ENCODE measurements at regions not wholly inside any gene's neighbourhood (a gene's known extent, or its start where the extent isn't known, plus 50 kb on each side); places are given as distances from the start of the nearest gene placed in this dataset.

DNA sequence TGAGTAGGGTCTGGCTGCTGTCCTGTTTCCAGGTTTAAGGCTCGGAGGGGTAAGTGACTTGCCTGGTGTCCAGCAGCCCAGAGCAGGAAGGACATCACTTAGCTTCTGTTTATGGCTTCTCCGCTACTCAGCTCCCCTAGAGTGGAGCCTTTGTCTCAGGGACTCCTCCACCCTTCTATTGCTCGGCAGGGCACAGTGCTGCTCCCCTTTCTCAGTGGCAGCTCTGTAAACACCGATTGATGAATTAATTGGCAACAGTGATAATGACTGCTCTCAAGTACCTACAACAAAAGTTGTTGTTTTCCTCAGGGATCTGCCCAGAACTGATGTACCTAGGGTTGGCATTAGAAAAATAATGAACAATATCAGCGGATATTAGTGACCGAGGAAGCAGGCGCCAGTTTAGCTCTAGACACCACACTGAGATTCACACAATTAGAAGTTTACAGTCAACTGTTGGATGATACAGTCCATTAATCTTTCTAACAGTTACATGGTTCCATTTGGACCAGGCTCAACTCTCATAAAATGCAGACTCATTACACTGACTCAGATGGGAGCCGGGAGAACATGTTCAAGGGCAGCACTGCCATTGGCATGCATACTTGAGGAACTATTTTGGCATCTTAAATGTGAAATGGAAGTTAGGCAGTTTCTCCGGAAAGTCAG lies 265.7 kb downstream of the MTX2 start:
- H3K4me1 ChIP-seq (ENCODE audit: insufficient read depth, low read length), result no peaks in the 10 kb centered on the region
- DNase-seq, result no peak
- Mint-ChIP-seq H3K4me3 (no peak overlapping the region), H3K27me3 (peaks cover 5 to 35% of the 10 kb centered on the region in 2 donors), H3K9me3 (peaks cover 0 to 2% (median 0%) of the 10 kb centered on the region in 5 donors), H3K4me1 (no peaks in the 10 kb centered on the region), H3K36me3 (no peaks in the 10 kb centered on the region), H3K27ac (no peak overlapping the region)
- H3K9me3 ChIP-seq (ENCODE audit: low read length), result no peaks in the 10 kb centered on the region
- no peak overlapping the region for H3K27ac ChIP-seq (ENCODE audit: low read depth, low read length)
- POLR2A ChIA-PET, result no interaction called here
- CTCF ChIA-PET, result no interaction called here
- H3K36me3 ChIP-seq (ENCODE audit: insufficient read depth, low read length), result no peaks in the 10 kb centered on the region
- no peak overlapping the region for H3K4me3 ChIP-seq (ENCODE audit: low read length)
- no peaks in the 10 kb centered on the region for H3K27me3 ChIP-seq (ENCODE audit: insufficient read depth, low read length, poor library complexity, severe bottlenecking)

DNA sequence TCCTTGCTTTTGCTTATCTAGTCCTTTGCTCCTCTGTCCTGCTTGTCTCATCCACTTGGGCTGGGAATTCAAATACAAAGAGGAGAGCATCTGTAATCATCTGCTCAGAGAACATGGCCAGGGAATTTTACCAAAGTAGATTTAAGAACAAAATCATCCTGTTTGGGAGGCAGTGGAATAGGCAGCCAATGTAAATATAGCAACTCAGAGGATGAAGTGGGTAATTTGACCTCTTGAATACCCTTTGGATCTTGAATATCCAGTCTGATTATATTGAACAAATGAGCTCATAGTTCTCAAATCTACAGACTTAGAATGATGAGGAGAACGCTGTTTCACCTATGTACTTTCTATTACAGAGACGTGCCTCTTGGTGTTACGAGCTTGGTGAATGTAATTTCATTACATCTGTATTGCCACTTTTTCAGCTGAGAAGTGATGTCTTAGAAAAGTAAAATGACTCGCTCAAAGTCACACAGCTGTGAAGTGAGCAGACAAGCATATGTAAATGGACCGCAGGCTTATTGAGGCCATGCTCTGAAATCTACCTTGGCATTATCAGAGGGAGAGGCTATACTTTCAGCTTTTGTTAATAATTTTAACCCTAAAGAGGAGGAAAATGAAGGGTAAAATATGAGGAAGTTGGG lies 266.3 kb downstream of the MTX2 start:
- ChIA-PET CTCF (no interaction called here), POLR2A (no interaction called here)

DNA sequence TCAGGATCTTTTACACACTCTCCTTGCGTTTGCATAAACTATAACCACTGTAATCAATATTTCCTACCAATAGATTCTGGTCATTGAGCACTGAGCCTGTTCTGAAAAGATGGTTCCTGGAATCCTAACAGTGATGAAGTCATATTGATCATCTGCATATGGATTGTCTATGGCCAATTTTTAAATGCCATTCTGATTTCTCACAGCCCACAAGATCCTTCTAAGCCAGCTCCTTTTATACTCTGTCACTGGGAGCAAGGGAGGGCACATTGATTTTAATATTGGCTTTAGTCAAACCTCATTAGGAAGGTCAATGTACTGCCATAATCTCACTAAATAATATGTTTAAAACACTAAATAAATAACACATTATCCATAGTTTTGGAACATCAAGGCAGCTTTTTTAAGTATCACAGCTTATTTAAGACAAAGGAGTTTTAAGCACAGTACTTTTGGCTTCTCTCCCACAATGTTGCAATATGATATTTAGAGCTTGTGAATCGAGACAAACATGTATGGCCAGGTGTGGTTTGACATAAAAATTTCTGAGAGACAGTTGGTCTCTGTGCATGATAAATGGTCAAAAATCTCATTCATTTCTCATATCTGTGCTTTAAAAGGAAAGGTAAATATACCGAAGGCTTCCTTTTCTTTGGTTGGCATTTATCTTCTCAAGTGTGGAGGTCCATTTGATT lies 267.3 kb downstream of the MTX2 start:
- H3K36me3 ChIP-seq (ENCODE audit: insufficient read depth, low read length), result no peaks in the 10 kb centered on the region
- no peaks in the 10 kb centered on the region for H3K4me1 ChIP-seq (ENCODE audit: insufficient read depth, low read length)
- Mint-ChIP-seq H3K4me3 (no peak overlapping the region), H3K27ac (no peak overlapping the region), H3K9me3 (peaks cover 0 to 2% (median 0%) of the 10 kb centered on the region in 5 donors), H3K36me3 (no peaks in the 10 kb centered on the region), H3K4me1 (no peaks in the 10 kb centered on the region), H3K27me3 (peaks cover 5 to 24% of the 10 kb centered on the region in 2 donors)
- no peaks in the 10 kb centered on the region for H3K27me3 ChIP-seq (ENCODE audit: insufficient read depth, low read length, poor library complexity, severe bottlenecking)
- ChIA-PET CTCF (no interaction called here), POLR2A (no interaction called here)
- DNase-seq, result no peak
- no peak overlapping the region for H3K27ac ChIP-seq (ENCODE audit: low read depth, low read length)
- no peaks in the 10 kb centered on the region for H3K9me3 ChIP-seq (ENCODE audit: low read length)
- no peak overlapping the region for H3K4me3 ChIP-seq (ENCODE audit: low read length)

More for the DNA sequence above, 266.3 kb downstream of the MTX2 start:
- no peak overlapping the region for H3K4me3 Mint-ChIP-seq
- Histone ChIP-seq H3K9me3 (ENCODE audit: low read length) (no peaks in the 10 kb centered on the region), H3K27ac (ENCODE audit: low read depth, low read length) (no peak overlapping the region), H3K36me3 (ENCODE audit: insufficient read depth, low read length) (no peaks in the 10 kb centered on the region), H3K27me3 (ENCODE audit: insufficient read depth, low read length, poor library complexity, severe bottlenecking) (no peaks in the 10 kb centered on the region), H3K4me3 (ENCODE audit: low read length) (no peak overlapping the region), H3K4me1 (ENCODE audit: insufficient read depth, low read length) (no peaks in the 10 kb centered on the region)
- no peaks in the 10 kb centered on the region for H3K36me3 Mint-ChIP-seq
- H3K27me3 Mint-ChIP-seq, result peaks cover 5 to 28% of the 10 kb centered on the region in 2 donors
- DNase-seq, result no peak
- H3K9me3 Mint-ChIP-seq, result peaks cover 0 to 2% (median 0%) of the 10 kb centered on the region in 5 donors
- no peaks in the 10 kb centered on the region for H3K4me1 Mint-ChIP-seq
- no peak overlapping the region for H3K27ac Mint-ChIP-seq

DNA sequence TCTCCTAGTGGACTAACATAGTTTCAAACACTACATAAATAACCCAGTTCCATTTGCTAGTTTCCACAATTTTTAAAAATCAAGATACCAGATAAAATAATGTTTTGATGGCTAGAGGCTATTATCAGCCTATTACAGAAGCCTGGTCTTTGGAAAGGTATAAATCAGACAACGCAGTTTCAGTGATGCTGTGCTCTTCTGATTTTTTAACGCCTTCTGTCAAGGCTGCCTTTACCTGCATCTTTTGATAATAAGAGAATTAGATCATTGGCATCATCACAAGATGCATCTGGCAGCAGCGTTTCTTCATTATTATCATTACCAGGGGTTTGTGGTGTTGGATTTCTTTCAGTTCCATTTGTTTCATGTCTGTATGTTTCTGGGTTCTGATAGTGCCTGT lies 268.7 kb downstream of the MTX2 start:
- H3K27ac ChIP-seq (ENCODE audit: low read depth, low read length), result no peak overlapping the region
- peak overlapping the region in 1 of 8 donors; percentile 51 for H3K27ac Mint-ChIP-seq
- H3K9me3 Mint-ChIP-seq, result peaks cover 0 to 2% (median 0%) of the 10 kb centered on the region in 5 donors

DNA sequence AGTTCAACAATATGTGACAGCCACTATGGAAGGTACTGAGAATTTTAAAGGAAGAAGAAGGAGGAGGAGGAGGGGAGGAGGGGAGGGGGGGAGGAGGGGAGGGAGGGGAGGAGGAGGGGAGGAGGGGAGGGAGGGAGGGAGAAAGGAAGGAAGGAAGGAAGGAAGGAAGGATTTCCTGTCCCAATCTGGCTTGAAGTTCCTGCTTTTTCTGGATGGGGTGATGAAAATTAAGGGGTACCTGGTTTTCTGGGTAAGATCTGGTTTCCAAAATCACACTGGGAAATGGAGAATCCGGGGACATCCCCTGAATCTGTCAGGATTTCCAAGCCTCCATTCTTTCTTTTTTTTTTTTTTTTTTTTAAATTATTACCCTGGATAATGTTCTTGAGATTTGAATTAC lies 271.8 kb downstream of the MTX2 start:
- Mint-ChIP-seq H3K9me3 (peaks cover 0 to 2% (median 0%) of the 10 kb centered on the region in 5 donors), H3K27ac (no peak overlapping the region), H3K4me1 (no peaks in the 10 kb centered on the region), H3K27me3 (peaks cover 4 to 23% of the 10 kb centered on the region in 2 donors), H3K4me3 (no peak overlapping the region), H3K36me3 (no peaks in the 10 kb centered on the region)
- Histone ChIP-seq H3K27me3 (ENCODE audit: insufficient read depth, low read length, poor library complexity, severe bottlenecking) (peaks cover 6% of the 10 kb centered on the region), H3K4me1 (ENCODE audit: insufficient read depth, low read length) (no peaks in the 10 kb centered on the region), H3K27ac (ENCODE audit: low read depth, low read length) (no peak overlapping the region), H3K36me3 (ENCODE audit: insufficient read depth, low read length) (no peaks in the 10 kb centered on the region), H3K9me3 (ENCODE audit: low read length) (no peaks in the 10 kb centered on the region), H3K4me3 (ENCODE audit: low read length) (no peak overlapping the region)
- POLR2A ChIA-PET, result no interaction called here
- CTCF ChIA-PET, result no interaction called here
- DNase-seq, result no peak

More for the DNA sequence above, 268.7 kb downstream of the MTX2 start:
- H3K27me3 Mint-ChIP-seq, result peaks cover 5 to 26% of the 10 kb centered on the region in 2 donors
- H3K36me3 ChIP-seq (ENCODE audit: insufficient read depth, low read length), result no peaks in the 10 kb centered on the region
- H3K4me3 ChIP-seq (ENCODE audit: low read length), result no peak overlapping the region
- no peaks in the 10 kb centered on the region for H3K9me3 ChIP-seq (ENCODE audit: low read length)
- DNase-seq, result no peak
- H3K4me1 Mint-ChIP-seq, result no peaks in the 10 kb centered on the region
- no peak overlapping the region for H3K4me3 Mint-ChIP-seq
- ChIA-PET POLR2A (no interaction called here), CTCF (no interaction called here)
- no peaks in the 10 kb centered on the region for H3K27me3 ChIP-seq (ENCODE audit: insufficient read depth, low read length, poor library complexity, severe bottlenecking)
- H3K36me3 Mint-ChIP-seq, result no peaks in the 10 kb centered on the region
- H3K4me1 ChIP-seq (ENCODE audit: insufficient read depth, low read length), result no peaks in the 10 kb centered on the region

DNA sequence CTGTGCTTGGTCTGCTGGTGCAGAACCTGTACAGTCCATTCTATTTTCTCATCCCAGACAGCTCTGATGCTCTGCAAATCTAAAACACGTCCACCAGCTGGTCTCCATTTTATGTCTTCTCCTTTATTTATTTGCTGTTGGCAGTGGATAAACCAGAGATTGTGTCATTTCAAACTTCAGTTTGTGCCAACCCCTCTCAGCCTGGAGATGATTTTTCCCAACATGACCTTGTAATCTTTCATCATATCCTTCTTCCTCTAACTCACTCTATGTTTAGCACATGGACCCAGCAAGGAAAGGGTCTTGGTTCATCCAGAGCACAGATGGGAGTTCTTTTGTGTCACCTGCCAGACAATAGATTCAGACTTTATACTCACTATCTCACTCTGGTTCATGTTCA lies 273.2 kb downstream of the MTX2 start:
- H3K27me3 Mint-ChIP-seq, result peaks cover 4 to 31% of the 10 kb centered on the region in 2 donors
- Histone ChIP-seq H3K9me3 (ENCODE audit: low read length) (no peaks in the 10 kb centered on the region), H3K27ac (ENCODE audit: low read depth, low read length) (no peak overlapping the region), H3K36me3 (ENCODE audit: insufficient read depth, low read length) (no peaks in the 10 kb centered on the region), H3K4me3 (ENCODE audit: low read length) (no peak overlapping the region), H3K4me1 (ENCODE audit: insufficient read depth, low read length) (no peaks in the 10 kb centered on the region), H3K27me3 (ENCODE audit: insufficient read depth, low read length, poor library complexity, severe bottlenecking) (peaks cover 6% of the 10 kb centered on the region)
- no peak overlapping the region for H3K4me3 Mint-ChIP-seq
- ChIA-PET CTCF (interaction anchor here (0.9 to 1.3 kb wide), 2 partner anchors 12 kb away, joined by 3 read pairs; no protein-coding TSS in a partner anchor), POLR2A (no interaction called here)
- H3K36me3 Mint-ChIP-seq, result no peaks in the 10 kb centered on the region
- H3K4me1 Mint-ChIP-seq, result no peaks in the 10 kb centered on the region
- no peak for DNase-seq
- H3K27ac Mint-ChIP-seq, result no peak overlapping the region
- peaks cover 0 to 2% (median 0%) of the 10 kb centered on the region in 5 donors for H3K9me3 Mint-ChIP-seq

DNA sequence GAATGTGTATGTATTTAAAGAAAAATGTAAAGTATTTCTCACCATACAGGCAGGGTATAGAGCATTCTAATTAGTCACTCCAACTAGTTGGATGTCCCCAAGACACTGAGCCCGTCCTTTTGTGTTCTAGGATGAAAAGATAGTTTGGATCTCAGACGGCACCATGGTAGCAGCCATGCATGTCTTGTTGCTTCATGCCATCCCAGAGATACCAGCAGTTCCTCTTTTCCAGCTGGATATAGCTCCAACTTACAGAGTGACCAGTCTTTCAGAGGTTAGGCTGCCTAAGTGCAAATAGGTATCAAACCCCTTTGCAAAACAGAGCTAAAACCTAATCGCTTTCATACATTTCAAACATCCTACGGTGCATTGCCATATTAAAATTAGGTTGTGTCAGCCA lies 275.3 kb downstream of the MTX2 start:
- POLR2A ChIA-PET, result no interaction called here
- H3K4me3 ChIP-seq (ENCODE audit: low read length), result no peak overlapping the region
- Mint-ChIP-seq H3K27ac (no peak overlapping the region), H3K4me1 (no peaks in the 10 kb centered on the region), H3K9me3 (no peaks in the 10 kb centered on the region), H3K27me3 (peaks cover 8 to 33% of the 10 kb centered on the region in 2 donors), H3K36me3 (no peaks in the 10 kb centered on the region), H3K4me3 (no peak overlapping the region)
- H3K4me1 ChIP-seq (ENCODE audit: insufficient read depth, low read length), result no peaks in the 10 kb centered on the region
- no peak for DNase-seq
- H3K27ac ChIP-seq (ENCODE audit: low read depth, low read length), result no peak overlapping the region
- no peaks in the 10 kb centered on the region for H3K36me3 ChIP-seq (ENCODE audit: insufficient read depth, low read length)
- peaks cover 6% of the 10 kb centered on the region for H3K27me3 ChIP-seq (ENCODE audit: insufficient read depth, low read length, poor library complexity, severe bottlenecking)
- H3K9me3 ChIP-seq (ENCODE audit: low read length), result no peaks in the 10 kb centered on the region
- CTCF ChIA-PET, result no interaction called here
